K562 (cell line): ENCODE measurements at regions not wholly inside any gene's neighbourhood (a gene's known extent, or its start where the extent isn't known, plus 50 kb on each side); places are given as distances from the start of the nearest gene placed in this dataset.

Experiments
- ATF6 ChIP-seq: sonication (generic); formaldehyde crosslinking; IDR thresholded peaks from 2 replicates; pipeline ENCODE4 v1.4.0; 2020; ENCODE audit warnings: mild to moderate bottlenecking, missing genetic modification reagents
- CHD4 ChIP-seq: fragments of 200-600 bp; sonication (generic); IDR thresholded peaks from 3 replicates; pipeline ENCODE4 v1.6.1; 2012; ENCODE audit warnings: low read depth, mild to moderate bottlenecking, mixed read lengths, low read length, inconsistent platforms; ENCODE audit not compliant: insufficient read depth, insufficient replicate concordance, poor library complexity, severe bottlenecking
- CREB3L1 ChIP-seq: fragments of 450-650 bp; IDR thresholded peaks from 2 replicates; pipeline ENCODE4 v1.6.1; 2014; ENCODE audit warnings: low read depth, mild to moderate bottlenecking, moderate library complexity, borderline replicate concordance
- CTCF ChIP-seq, 3 experiments: IDR thresholded peaks in 2 of 3; conservative IDR thresholded peaks in 1 of 3; 2 replicates each; pipeline ENCODE4 v1.5.1; 2011 to 2012; ENCODE audit warnings: low read length in 3 of 3, mild to moderate bottlenecking in 3 of 3, control low read depth in 2 of 3, improper control_type of control experiment in 1 of 3, inconsistent platforms in 1 of 3, low read depth in 1 of 3, mixed read lengths in 1 of 3, moderate library complexity in 1 of 3; ENCODE audit not compliant: insufficient read depth in 2 of 3
- ILK ChIP-seq: fragments of 450-650 bp; IDR thresholded peaks from 2 replicates; pipeline ENCODE4 v1.6.1; 2016; ENCODE audit warnings: missing genetic modification characterization, low read depth, mild to moderate bottlenecking, missing compliant biosample characterization, moderate library complexity, borderline replicate concordance
- MLLT1 ChIP-seq, 2 experiments: fragments of 450-650 bp; IDR thresholded peaks; 2 replicates each; pipeline ENCODE4 v1.6.1; 2016
- POLR2A ChIP-seq: fragments of 450-650 bp; conservative IDR thresholded peaks from 2 replicates; pipeline ENCODE4 v1.6.1; 2016
- POLR2AphosphoS5 ChIP-seq: IDR thresholded peaks from 2 replicates; pipeline ENCODE4 v1.6.1; 2011; ENCODE audit warnings: mild to moderate bottlenecking, low read depth, low read length, moderate library complexity; ENCODE audit not compliant: control insufficient read depth, insufficient read depth
- REST ChIP-seq, 2 experiments: fragments of 450-650 bp; formaldehyde crosslinking in 1 of 2; IDR thresholded peaks; 2 replicates each; pipeline versions ENCODE4 v1.4.0 to v1.6.1; 2014 to 2020; ENCODE audit warnings: mild to moderate bottlenecking in 2 of 2, borderline replicate concordance in 1 of 2, low read depth in 1 of 2
- YY1 ChIP-seq, 3 experiments: IDR thresholded peaks; 2 replicates each; pipeline ENCODE4 v1.6.1; 2011; ENCODE audit warnings: low read length in 2 of 3, mild to moderate bottlenecking in 2 of 3, moderate library complexity in 2 of 3, borderline replicate concordance in 1 of 3, control low read depth in 1 of 3, low read depth in 1 of 3; ENCODE audit not compliant: insufficient read depth in 3 of 3, insufficient replicate concordance in 2 of 3, control insufficient read depth in 1 of 3, insufficient read length in 1 of 3; ENCODE audit errors: extremely low read depth in 1 of 3
- ZBTB2 ChIP-seq: fragments of 450-650 bp; IDR thresholded peaks from 2 replicates; pipeline ENCODE4 v1.6.1; 2016; ENCODE audit warnings: antibody characterized with exemption
- ZBTB7A ChIP-seq: IDR thresholded peaks from 2 replicates; pipeline ENCODE4 v1.6.1; 2011; ENCODE audit warnings: low read depth, mild to moderate bottlenecking, low read length, moderate library complexity, borderline replicate concordance; ENCODE audit not compliant: control insufficient read depth
- ZNF146 ChIP-seq: IDR thresholded peaks from one replicate; pipeline ENCODE4 v1.6.1; 2018; ENCODE audit warnings: missing compliant biosample characterization; ENCODE audit not compliant: unreplicated experiment

GRCh38 chr12:68411371-68411770 is 79.2 kb upstream of the MDM1 start:
- TF ChIP-seq CHD4 (no peak), ZBTB2 (no peak), ZNF146 (CRISPR knock-in tag) (no peak), REST (IDR thresholded peaks at IDR 0.05; ENCODE audit: borderline replicate concordance) (no peak), REST (CRISPR knock-in tag; IDR thresholded peaks at IDR 0.05; ENCODE audit: low read depth) (no peak), MLLT1 (IDR thresholded peaks at IDR 0.05) (no peak), POLR2A (no peak), ZBTB7A (no peak), ILK (tag) (no peak), YY1 (IDR thresholded peaks at IDR 0.05; ENCODE audit: borderline replicate concordance in 1 of 3, control insufficient read depth in 1 of 3, extremely low read depth in 1 of 3, insufficient read depth in 3 of 3, insufficient read length in 1 of 3, insufficient replicate concordance in 2 of 3, low read depth in 1 of 3, low read length in 2 of 3) (no peak), CREB3L1 (no peak), POLR2AphosphoS5 (no peak), ATF6 (CRISPR knock-in tag) (no peak), CTCF (IDR thresholded peaks at IDR 0.05 in 2 of 3, conservative IDR thresholded peaks at IDR 0.05 in 1 of 3; ENCODE audit: insufficient read depth in 2 of 3, low read depth in 1 of 3, low read length in 3 of 3) (no peak)
